ENCODE measurements at regions not wholly inside any gene's neighbourhood (a gene's known extent, or its start where the extent isn't known, plus 50 kb on each side); places are given as distances from the start of the nearest gene placed in this dataset.
A peak's percentile ranks its signal among the peaks of the same experiment; 100 is the strongest.
"Not testable (repeated sequence)": the region's sequence is repeated elsewhere in the genome, so short reads cannot be mapped to it uniquely, and the experiment has no call there.

DNA sequence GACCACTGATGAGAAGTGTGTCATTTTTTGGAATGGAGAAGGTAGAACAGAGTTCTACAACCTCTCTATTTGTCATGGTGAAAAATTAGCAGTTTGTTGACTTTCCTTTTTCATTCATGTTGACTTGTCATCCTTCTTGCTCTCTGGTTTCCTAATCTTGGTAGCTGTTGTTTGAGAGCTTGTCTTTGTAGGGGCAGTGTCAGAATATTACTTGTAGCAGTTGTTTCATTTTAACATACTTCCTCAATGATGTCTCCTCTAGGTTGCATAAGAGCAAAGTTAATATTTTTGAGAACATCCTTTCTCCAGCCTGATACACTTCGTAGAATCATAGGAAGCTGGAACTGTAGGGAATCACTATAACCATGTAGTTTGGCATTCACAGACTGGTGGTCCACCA is 368.2 kb upstream of the FANCL start:
- H3K4me3 ChIP-seq (ENCODE audit: low read length): no peak overlapping the region
- H3K36me3 ChIP-seq (ENCODE audit: insufficient read depth, low read length): no peaks in the 10 kb centered on the region
- no peaks in the 10 kb centered on the region for H3K9me3 ChIP-seq (replicated peaks; ENCODE audit: low read length)
- H3K4me1 ChIP-seq (ENCODE audit: control insufficient read depth, insufficient read depth, low read length): peaks cover 11% of the 10 kb centered on the region
- H3K4me2 ChIP-seq (ENCODE audit: low read length): no peak overlapping the region
- H3K9ac ChIP-seq (ENCODE audit: low read depth, low read length): no peak overlapping the region
- H3K27me3 ChIP-seq (ENCODE audit: control insufficient read depth, insufficient read depth, low read length): no peaks in the 10 kb centered on the region

DNA sequence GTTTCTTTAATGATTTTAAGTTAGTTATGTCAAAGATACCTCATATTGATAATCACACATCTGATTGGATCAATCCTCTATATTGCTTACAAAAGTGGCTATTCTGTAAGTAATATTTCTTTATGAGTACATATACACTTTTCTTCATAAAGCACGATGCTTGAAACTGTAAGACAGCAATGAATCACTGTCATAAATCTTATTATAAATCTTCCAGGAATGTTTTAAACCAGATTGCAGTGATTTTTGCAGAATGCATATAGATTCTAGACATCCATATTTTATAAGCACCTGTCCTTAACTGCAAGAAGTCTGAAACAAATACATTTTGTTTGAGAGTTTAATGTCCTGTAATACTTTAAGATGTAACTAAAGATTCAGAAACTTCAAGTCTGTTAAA is 367.0 kb upstream of the FANCL start:
- no peak overlapping the region for H3K4me2 ChIP-seq (ENCODE audit: low read length)
- no peak overlapping the region for H3K9ac ChIP-seq (ENCODE audit: low read depth, low read length)
- no peaks in the 10 kb centered on the region for H3K9me3 ChIP-seq (replicated peaks; ENCODE audit: low read length)
- H3K36me3 ChIP-seq (ENCODE audit: insufficient read depth, low read length): no peaks in the 10 kb centered on the region
- no peak overlapping the region for H3K4me3 ChIP-seq (ENCODE audit: low read length)
- peaks cover 14% of the 10 kb centered on the region for H3K4me1 ChIP-seq (ENCODE audit: control insufficient read depth, insufficient read depth, low read length)
- H3K27me3 ChIP-seq (ENCODE audit: control insufficient read depth, insufficient read depth, low read length): no peaks in the 10 kb centered on the region

DNA sequence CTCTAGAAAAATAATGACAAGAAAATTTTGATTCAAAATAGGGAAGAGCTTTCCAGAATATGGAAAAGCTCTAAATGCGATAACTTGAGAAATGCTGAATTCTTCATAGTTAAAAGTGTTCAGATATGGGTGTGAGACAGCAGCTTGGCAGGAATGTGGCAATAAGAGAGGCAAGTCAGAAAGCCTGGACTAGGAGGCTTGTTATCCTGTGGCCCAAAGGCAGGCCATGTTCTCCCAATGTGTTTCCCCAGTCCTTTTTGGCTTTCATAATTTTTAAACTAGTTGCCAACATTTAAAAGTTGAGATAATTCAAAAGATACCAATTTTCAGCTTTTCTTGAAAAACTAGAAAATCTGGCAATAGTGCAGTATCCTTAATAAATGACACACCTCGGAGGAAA is 366.3 kb upstream of the FANCL start:
- H3K4me1 ChIP-seq (ENCODE audit: control insufficient read depth, insufficient read depth, low read length): peaks cover 14% of the 10 kb centered on the region
- H3K9ac ChIP-seq (ENCODE audit: low read depth, low read length): no peak overlapping the region
- H3K36me3 ChIP-seq (ENCODE audit: insufficient read depth, low read length): no peaks in the 10 kb centered on the region
- no peaks in the 10 kb centered on the region for H3K27me3 ChIP-seq (ENCODE audit: control insufficient read depth, insufficient read depth, low read length)
- H3K9me3 ChIP-seq (replicated peaks; ENCODE audit: low read length): no peaks in the 10 kb centered on the region
- H3K4me3 ChIP-seq (ENCODE audit: low read length): no peak overlapping the region
- H3K4me2 ChIP-seq (ENCODE audit: low read length): no peak overlapping the region

DNA sequence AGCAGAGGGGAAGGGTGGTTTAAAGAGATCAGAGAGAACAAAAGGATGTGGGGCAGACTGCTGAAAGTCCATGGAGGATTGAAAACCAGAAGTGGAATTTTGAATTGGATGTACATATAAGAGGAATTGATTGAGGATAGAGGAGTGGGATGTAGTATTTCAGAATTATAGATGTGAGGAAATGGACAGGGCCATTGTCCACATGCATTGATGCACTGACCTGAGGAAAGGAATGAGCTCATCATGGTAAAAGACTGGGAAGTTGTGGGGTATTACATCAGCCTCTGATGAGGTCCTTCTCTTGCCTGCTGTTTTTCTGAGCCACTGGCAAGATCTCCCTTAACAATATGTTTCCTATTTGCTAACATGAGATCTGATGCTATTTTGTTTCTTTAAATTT is 365.7 kb upstream of the FANCL start:
- H3K4me1 ChIP-seq (ENCODE audit: control insufficient read depth, insufficient read depth, low read length): peaks cover 14% of the 10 kb centered on the region
- H3K27me3 ChIP-seq (ENCODE audit: control insufficient read depth, insufficient read depth, low read length): no peaks in the 10 kb centered on the region
- no peak overlapping the region for H3K4me2 ChIP-seq (ENCODE audit: low read length)
- no peak overlapping the region for H3K4me3 ChIP-seq (ENCODE audit: low read length)
- H3K36me3 ChIP-seq (ENCODE audit: insufficient read depth, low read length): no peaks in the 10 kb centered on the region
- H3K9me3 ChIP-seq (replicated peaks; ENCODE audit: low read length): no peaks in the 10 kb centered on the region
- H3K9ac ChIP-seq (ENCODE audit: low read depth, low read length): no peak overlapping the region

DNA sequence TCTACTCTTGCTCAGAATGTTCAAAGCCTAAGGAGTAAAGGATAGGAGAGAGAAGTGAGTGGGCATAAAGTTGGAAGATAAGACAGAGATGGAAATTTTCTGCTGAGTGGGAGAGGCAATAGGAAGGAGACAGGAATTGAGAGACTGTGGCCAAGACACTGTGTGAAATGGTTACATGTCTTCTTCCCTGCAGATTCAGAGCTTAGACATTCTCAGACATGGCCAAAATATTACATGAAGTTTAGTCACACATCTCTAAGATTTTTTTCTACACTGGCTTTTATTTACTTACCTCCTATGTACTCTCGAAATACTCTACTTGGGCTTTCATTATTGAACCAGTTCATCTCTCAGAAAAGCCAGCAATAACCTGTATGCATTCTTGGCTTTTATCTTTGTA is 363.0 kb upstream of the FANCL start:
- H3K27me3 ChIP-seq (ENCODE audit: control insufficient read depth, insufficient read depth, low read length): no peaks in the 10 kb centered on the region
- H3K4me3 ChIP-seq (ENCODE audit: low read length): no peak overlapping the region
- no peak overlapping the region for H3K9ac ChIP-seq (ENCODE audit: low read depth, low read length)
- H3K4me1 ChIP-seq (ENCODE audit: control insufficient read depth, insufficient read depth, low read length): peaks cover 17% of the 10 kb centered on the region
- no peaks in the 10 kb centered on the region for H3K36me3 ChIP-seq (ENCODE audit: insufficient read depth, low read length)
- peak overlapping the region; percentile 51 for H3K4me2 ChIP-seq (ENCODE audit: low read length)
- H3K9me3 ChIP-seq (replicated peaks; ENCODE audit: low read length): no peaks in the 10 kb centered on the region

DNA sequence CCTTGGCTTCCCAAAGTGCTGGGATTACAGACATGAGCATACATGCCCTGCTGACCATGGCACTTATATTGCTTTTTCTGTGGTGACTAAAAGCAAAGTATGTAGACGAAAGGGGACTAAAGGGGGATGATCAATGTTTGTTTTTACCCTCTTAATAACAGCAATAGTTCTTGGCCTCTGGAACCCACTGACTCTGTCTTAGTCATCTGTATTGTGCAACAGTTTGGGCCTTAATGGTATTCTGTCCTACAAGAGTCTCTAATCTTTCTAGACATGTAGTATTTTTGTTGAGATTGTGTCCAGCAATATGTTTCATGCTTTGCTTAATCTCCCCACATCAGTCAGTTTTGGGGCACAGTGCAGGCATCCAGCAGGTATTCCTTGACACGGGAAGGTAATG is 359.9 kb upstream of the FANCL start:
- H3K27me3 ChIP-seq (ENCODE audit: control insufficient read depth, insufficient read depth, low read length): no peaks in the 10 kb centered on the region
- no peaks in the 10 kb centered on the region for H3K9me3 ChIP-seq (replicated peaks; ENCODE audit: low read length)
- no peak overlapping the region for H3K4me3 ChIP-seq (ENCODE audit: low read length)
- no peak overlapping the region for H3K4me2 ChIP-seq (ENCODE audit: low read length)
- peaks cover 17% of the 10 kb centered on the region for H3K4me1 ChIP-seq (ENCODE audit: control insufficient read depth, insufficient read depth, low read length)
- no peaks in the 10 kb centered on the region for H3K36me3 ChIP-seq (ENCODE audit: insufficient read depth, low read length)
- H3K9ac ChIP-seq (ENCODE audit: low read depth, low read length): no peak overlapping the region

DNA sequence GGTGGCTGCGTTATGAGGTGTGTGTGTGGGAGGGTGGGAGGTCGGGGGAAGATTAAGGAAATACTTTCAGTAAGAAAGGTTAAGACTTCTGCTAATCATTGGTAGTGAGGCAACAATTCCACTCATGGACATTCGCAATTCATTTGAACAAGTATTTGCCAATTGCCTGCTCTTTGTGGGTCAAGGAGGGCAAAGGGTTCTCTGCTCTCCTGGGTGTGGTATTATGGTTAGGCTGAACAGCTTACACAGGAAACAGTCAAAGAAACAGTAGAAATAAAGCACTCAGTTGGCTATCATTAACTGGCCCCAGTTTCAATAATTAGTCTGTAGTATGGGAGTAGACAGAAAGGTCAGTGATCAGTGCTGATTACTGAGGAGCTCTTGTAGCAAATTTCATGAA is 357.0 kb upstream of the FANCL start:
- Histone ChIP-seq H3K4me3 (ENCODE audit: low read length) (no peak overlapping the region), H3K9ac (ENCODE audit: low read depth, low read length) (no peak overlapping the region), H3K36me3 (ENCODE audit: insufficient read depth, low read length) (no peaks in the 10 kb centered on the region), H3K4me1 (ENCODE audit: control insufficient read depth, insufficient read depth, low read length) (peaks cover 6% of the 10 kb centered on the region), H3K4me2 (ENCODE audit: low read length) (no peak overlapping the region), H3K9me3 (replicated peaks; ENCODE audit: low read length) (no peaks in the 10 kb centered on the region), H3K27me3 (ENCODE audit: control insufficient read depth, insufficient read depth, low read length) (no peaks in the 10 kb centered on the region)

DNA sequence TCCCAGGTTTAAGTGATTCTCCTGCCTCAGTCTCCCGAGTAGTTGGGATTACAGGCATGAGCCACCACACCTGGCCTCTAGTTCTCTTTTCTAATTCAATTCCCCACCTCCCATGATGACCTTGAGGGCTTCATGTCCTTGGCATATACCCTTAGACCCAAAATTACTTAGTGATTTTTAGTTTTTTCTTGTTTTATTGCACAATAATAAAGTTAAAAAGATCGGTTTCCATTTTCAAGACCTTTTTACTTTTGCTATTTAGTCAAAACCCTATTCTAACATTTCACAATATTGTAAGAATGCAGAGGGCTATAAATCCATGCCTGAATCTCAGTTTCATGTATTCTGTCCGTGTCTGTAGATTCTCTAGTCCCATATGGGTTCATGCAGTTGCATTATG is 354.6 kb upstream of the FANCL start:
- Histone ChIP-seq H3K4me2 (ENCODE audit: low read length) (no peak overlapping the region), H3K9me3 (replicated peaks; ENCODE audit: low read length) (no peaks in the 10 kb centered on the region), H3K27me3 (ENCODE audit: control insufficient read depth, insufficient read depth, low read length) (no peaks in the 10 kb centered on the region), H3K4me3 (ENCODE audit: low read length) (no peak overlapping the region), H3K4me1 (ENCODE audit: control insufficient read depth, insufficient read depth, low read length) (no peaks in the 10 kb centered on the region), H3K9ac (ENCODE audit: low read depth, low read length) (no peak overlapping the region), H3K36me3 (ENCODE audit: insufficient read depth, low read length) (no peaks in the 10 kb centered on the region)

DNA sequence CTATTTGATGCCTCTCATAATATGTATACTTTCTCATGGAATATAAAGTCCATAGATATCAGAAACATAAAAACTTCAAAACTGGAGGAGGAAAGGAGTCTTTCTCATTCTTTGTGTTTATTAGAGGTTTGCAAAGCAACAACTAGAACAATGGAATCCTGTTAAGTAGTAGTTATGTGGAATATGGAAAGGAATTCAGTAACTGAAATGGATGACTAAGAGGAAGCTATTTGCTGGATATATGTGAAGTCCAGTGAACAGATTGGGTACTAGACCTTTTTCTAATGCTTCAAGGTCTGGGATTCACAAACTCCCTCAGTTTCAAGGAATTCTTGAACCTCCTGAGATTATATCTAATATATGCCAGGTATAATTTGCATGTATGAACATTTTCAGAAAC is 353.6 kb upstream of the FANCL start:
- no peaks in the 10 kb centered on the region for H3K4me1 ChIP-seq (ENCODE audit: control insufficient read depth, insufficient read depth, low read length)
- H3K4me3 ChIP-seq (ENCODE audit: low read length): no peak overlapping the region
- no peaks in the 10 kb centered on the region for H3K36me3 ChIP-seq (ENCODE audit: insufficient read depth, low read length)
- H3K9me3 ChIP-seq (replicated peaks; ENCODE audit: low read length): no peaks in the 10 kb centered on the region
- H3K9ac ChIP-seq (ENCODE audit: low read depth, low read length): no peak overlapping the region
- H3K27me3 ChIP-seq (ENCODE audit: control insufficient read depth, insufficient read depth, low read length): no peaks in the 10 kb centered on the region
- H3K4me2 ChIP-seq (ENCODE audit: low read length): no peak overlapping the region

DNA sequence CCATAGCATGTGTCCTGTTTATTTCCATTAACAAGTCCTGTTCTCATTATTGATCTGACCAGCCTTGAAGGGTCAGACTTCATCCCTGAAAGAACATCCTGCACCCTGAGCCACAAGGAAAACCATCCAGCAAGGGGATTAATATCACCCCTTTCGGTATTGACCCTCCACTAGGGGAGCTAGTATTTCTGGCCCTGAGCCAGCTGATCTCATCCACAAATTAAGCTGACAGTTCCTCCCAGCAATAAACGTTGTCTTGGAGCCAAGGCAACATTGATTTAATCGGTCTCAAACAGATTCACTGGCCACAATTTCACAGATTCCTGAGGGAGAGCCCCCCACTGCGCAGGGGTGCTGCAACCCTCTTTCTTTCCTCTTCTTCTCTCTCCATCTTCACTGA is 353.1 kb upstream of the FANCL start:
- no peaks in the 10 kb centered on the region for H3K4me1 ChIP-seq (ENCODE audit: control insufficient read depth, insufficient read depth, low read length)
- H3K27me3 ChIP-seq (ENCODE audit: control insufficient read depth, insufficient read depth, low read length): no peaks in the 10 kb centered on the region
- no peaks in the 10 kb centered on the region for H3K36me3 ChIP-seq (ENCODE audit: insufficient read depth, low read length)
- no peak overlapping the region for H3K4me2 ChIP-seq (ENCODE audit: low read length)
- no peaks in the 10 kb centered on the region for H3K9me3 ChIP-seq (replicated peaks; ENCODE audit: low read length)
- H3K9ac ChIP-seq (ENCODE audit: low read depth, low read length): no peak overlapping the region
- H3K4me3 ChIP-seq (ENCODE audit: low read length): no peak overlapping the region

DNA sequence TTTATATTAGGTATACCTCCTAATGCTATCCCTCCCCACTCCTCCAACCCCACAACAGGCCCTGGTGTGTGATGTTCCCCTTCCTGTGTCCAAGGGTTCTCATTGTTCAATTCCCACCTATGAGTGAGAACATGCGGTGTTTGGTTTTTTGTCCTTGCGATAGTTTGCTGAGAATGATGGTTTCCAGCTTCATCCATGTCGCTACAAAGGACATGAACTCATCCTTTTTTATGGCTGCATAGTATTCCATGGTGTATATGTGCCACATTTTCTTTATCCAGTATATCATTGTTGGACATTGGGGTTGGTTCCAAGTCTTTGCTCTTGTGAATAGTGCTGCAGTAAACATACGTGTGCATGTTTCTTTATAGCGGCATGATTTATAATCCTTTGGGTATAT is 345.1 kb upstream of the FANCL start:
- not testable (repeated sequence) for H3K9me3 ChIP-seq (replicated peaks; ENCODE audit: low read length); H3K27me3 ChIP-seq (ENCODE audit: control insufficient read depth, insufficient read depth, low read length); H3K4me2 ChIP-seq (ENCODE audit: low read length); H3K4me1 ChIP-seq (ENCODE audit: control insufficient read depth, insufficient read depth, low read length); H3K4me3 ChIP-seq (ENCODE audit: low read length); H3K36me3 ChIP-seq (ENCODE audit: insufficient read depth, low read length); H3K9ac ChIP-seq (ENCODE audit: low read depth, low read length)

DNA sequence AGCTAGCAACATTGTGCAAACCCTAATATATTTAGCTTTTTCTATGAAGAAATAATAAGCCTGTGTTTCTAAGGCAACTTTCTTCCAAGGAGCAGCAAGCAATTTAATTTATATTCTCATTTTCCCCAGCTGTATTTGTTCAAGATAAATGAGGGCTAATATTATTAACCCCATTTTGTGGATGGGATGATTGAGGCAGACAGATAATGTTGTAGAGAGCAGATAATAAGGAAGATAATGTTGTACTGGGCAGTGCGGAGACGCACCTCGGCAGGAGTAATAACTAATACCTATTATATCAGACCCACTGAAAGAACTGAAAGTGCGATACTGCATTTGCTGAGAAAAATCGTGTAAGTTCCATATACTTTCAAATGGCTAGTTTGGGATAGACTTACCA is 344.1 kb upstream of the FANCL start:
- H3K4me1 ChIP-seq (ENCODE audit: control insufficient read depth, insufficient read depth, low read length): no peaks in the 10 kb centered on the region

More for the DNA sequence above, 344.1 kb upstream of the FANCL start:
- Histone ChIP-seq H3K4me3 (ENCODE audit: low read length) (no peak overlapping the region), H3K9ac (ENCODE audit: low read depth, low read length) (no peak overlapping the region), H3K27me3 (ENCODE audit: control insufficient read depth, insufficient read depth, low read length) (no peaks in the 10 kb centered on the region), H3K4me2 (ENCODE audit: low read length) (no peak overlapping the region), H3K9me3 (replicated peaks; ENCODE audit: low read length) (no peaks in the 10 kb centered on the region), H3K36me3 (ENCODE audit: insufficient read depth, low read length) (no peaks in the 10 kb centered on the region)

All from skeletal muscle satellite cell (primary cell).